ENCODE measurements at regions not wholly inside any gene's neighbourhood (a gene's known extent, or its start where the extent isn't known, plus 50 kb on each side); places are given as distances from the start of the nearest gene placed in this dataset.

DNA sequence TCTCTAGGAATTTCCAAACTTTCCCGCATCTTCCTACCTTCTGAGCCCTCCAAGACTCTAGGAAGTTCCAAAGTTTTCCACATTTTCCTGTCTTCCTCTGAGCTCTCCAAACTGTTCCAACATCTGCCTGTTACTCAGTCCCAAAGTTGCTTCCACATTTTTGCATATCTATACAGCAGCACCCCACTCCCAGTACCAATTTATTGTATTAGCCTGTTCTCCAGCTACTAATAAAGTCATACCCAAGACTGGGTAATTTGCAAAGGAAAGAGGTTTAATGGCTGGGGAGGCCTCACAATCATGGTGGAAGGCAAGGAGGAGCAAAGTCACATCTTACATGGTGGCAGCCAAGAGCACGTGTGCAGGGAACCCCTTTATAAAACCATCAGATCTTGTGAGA lies 82.9 kb upstream of the DSCAM start:
- Histone ChIP-seq H3K27ac (no peak overlapping the region), H3K27me3 (no peaks in the 10 kb centered on the region), H3K4me1 (no peaks in the 10 kb centered on the region), H3K4me3 (no peak overlapping the region), H3K9me3 (peaks cover 16% of the 10 kb centered on the region), H3K36me3 (no peaks in the 10 kb centered on the region)
- DNase-seq (ENCODE audit: low spot score in 2 of 2): no peak
- no peak for TF ChIP-seq EP300 (IDR thresholded peaks at IDR 0.05)
- TF ChIP-seq, protein P1, sequence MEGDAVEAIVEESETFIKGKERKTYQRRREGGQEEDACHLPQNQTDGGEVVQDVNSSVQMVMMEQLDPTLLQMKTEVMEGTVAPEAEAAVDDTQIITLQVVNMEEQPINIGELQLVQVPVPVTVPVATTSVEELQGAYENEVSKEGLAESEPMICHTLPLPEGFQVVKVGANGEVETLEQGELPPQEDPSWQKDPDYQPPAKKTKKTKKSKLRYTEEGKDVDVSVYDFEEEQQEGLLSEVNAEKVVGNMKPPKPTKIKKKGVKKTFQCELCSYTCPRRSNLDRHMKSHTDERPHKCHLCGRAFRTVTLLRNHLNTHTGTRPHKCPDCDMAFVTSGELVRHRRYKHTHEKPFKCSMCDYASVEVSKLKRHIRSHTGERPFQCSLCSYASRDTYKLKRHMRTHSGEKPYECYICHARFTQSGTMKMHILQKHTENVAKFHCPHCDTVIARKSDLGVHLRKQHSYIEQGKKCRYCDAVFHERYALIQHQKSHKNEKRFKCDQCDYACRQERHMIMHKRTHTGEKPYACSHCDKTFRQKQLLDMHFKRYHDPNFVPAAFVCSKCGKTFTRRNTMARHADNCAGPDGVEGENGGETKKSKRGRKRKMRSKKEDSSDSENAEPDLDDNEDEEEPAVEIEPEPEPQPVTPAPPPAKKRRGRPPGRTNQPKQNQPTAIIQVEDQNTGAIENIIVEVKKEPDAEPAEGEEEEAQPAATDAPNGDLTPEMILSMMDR (IDR thresholded peaks at IDR 0.05): no peak
- TF ChIP-seq POLR2AphosphoS5 (IDR thresholded peaks at IDR 0.05): no peak
- no peak for TF ChIP-seq POLR2A (IDR thresholded peaks at IDR 0.05)
- 94% methylated on average over 2 of the region's 2 CpGs for WGBS

GRCh38 chr21:40931197-40931596 lies 84.2 kb upstream of the DSCAM start:
- H3K27me3 ChIP-seq: no peaks in the 10 kb centered on the region
- WGBS: 41% methylated on average over 3 of the region's 3 CpGs

DNA sequence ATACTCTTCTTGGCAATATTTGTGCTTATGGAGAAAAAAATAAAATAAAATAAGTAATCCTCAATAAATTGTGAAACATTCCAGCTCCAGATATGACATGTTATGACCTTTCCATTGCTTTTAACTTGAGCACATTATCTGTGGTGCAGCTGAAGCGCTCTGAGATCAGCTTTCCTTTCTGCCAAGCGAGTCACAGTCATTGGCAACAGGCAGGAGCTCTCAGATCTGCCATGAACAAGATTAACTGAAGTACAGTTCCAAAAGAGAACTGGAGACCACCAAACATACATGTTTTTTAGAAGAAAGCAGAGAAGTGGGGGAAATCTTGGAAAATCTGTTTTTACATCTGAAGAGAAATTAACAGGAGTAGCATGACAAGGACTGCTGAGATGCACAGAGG lies 89.2 kb upstream of the DSCAM start:
- 45% methylated on average over 2 of the region's 2 CpGs for WGBS
- H3K9me3 ChIP-seq: no peaks in the 10 kb centered on the region
- no peaks in the 10 kb centered on the region for H3K27me3 ChIP-seq
- H3K27ac ChIP-seq: no peak overlapping the region
- DNase-seq (ENCODE audit: low spot score in 2 of 2): no peak
- H3K4me3 ChIP-seq: no peak overlapping the region
- TF ChIP-seq POLR2A (IDR thresholded peaks at IDR 0.05): no peak
- TF ChIP-seq EP300 (IDR thresholded peaks at IDR 0.05): no peak
- no peak for TF ChIP-seq POLR2AphosphoS5 (IDR thresholded peaks at IDR 0.05)
- TF ChIP-seq, protein P1 (IDR thresholded peaks at IDR 0.05): no peak
- H3K36me3 ChIP-seq: no peaks in the 10 kb centered on the region
- H3K4me1 ChIP-seq: no peaks in the 10 kb centered on the region

More at GRCh38 chr21:40931197-40931596, 84.2 kb upstream of the DSCAM start:
- DNase-seq (ENCODE audit: low spot score in 2 of 2): no peak
- H3K36me3 ChIP-seq: no peaks in the 10 kb centered on the region
- peaks cover 16% of the 10 kb centered on the region for H3K9me3 ChIP-seq
- H3K4me1 ChIP-seq: no peaks in the 10 kb centered on the region
- no peak overlapping the region for H3K27ac ChIP-seq
- no peak overlapping the region for H3K4me3 ChIP-seq
- TF ChIP-seq EP300 (IDR thresholded peaks at IDR 0.05) (no peak), POLR2AphosphoS5 (IDR thresholded peaks at IDR 0.05) (no peak), POLR2A (IDR thresholded peaks at IDR 0.05) (no peak)
- TF ChIP-seq, protein P1 (IDR thresholded peaks at IDR 0.05): no peak

DNA sequence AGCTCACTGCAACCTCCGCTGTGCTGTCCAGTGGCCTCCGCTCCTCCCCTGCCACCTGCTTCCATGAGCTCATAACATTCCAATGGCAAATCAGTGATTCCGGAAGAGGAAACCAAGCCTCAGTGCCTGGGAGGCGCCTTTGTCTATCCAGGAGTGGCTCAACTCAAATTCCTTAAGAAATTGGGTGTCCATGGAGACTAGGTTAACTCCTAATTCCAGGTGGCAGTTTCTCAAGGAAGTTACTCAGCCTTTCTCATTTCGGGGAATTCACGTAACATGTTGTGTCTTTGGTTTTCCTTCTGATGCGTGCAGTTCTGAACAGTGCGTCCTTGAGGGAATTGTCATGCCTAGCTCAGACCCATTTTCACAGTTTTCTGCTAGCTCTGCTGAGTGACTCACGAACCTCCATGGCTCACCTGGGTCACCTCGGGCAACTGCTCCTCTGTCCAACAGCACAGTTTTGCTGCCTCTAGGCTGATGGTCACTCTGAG lies 89.9 kb upstream of the DSCAM start:
- Histone ChIP-seq H3K27ac (no peak overlapping the region), H3K9me3 (no peaks in the 10 kb centered on the region), H3K4me1 (no peaks in the 10 kb centered on the region), H3K36me3 (no peaks in the 10 kb centered on the region), H3K27me3 (no peaks in the 10 kb centered on the region), H3K4me3 (no peak overlapping the region)
- 89% methylated on average over 10 of the region's 10 CpGs for WGBS
- TF ChIP-seq, protein P1 (IDR thresholded peaks at IDR 0.05): no peak
- no peak for TF ChIP-seq POLR2AphosphoS5 (IDR thresholded peaks at IDR 0.05)
- no peak for TF ChIP-seq EP300 (IDR thresholded peaks at IDR 0.05)
- TF ChIP-seq POLR2A (IDR thresholded peaks at IDR 0.05): no peak
- no peak for DNase-seq (ENCODE audit: low spot score in 2 of 2)

DNA sequence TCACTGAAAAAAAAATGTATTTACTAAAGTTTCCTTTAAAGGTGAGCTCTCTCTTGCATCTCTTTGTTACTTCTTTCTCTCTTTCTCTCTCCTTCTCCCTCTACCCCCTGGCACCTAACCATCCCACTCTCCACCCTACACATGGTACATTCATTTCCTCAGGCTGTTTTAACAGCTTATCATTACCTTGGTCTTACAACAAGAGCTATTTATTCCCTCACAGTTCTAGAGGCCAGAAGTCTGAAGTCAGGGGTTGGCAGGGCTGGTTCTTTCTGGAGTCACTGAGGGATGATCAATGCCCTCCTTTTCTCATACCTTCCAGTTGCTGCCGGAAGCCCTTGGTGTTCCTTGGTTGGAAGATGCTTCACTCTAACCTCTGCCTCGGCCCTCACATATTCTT lies 91.1 kb upstream of the DSCAM start:
- WGBS: 88% methylated on average over 2 of the region's 2 CpGs
- no peaks in the 10 kb centered on the region for H3K4me1 ChIP-seq
- H3K9me3 ChIP-seq: no peaks in the 10 kb centered on the region
- H3K4me3 ChIP-seq: no peak overlapping the region
- H3K27me3 ChIP-seq: no peaks in the 10 kb centered on the region
- no peak for DNase-seq (ENCODE audit: low spot score in 2 of 2)
- no peaks in the 10 kb centered on the region for H3K36me3 ChIP-seq
- H3K27ac ChIP-seq: no peak overlapping the region
- no peak for TF ChIP-seq POLR2A (IDR thresholded peaks at IDR 0.05)
- TF ChIP-seq POLR2AphosphoS5 (IDR thresholded peaks at IDR 0.05): no peak
- TF ChIP-seq, protein P1 (IDR thresholded peaks at IDR 0.05): no peak
- no peak for TF ChIP-seq EP300 (IDR thresholded peaks at IDR 0.05)
